Breast epithelium (tissue), 4 donors: ENCODE measurements at regions not wholly inside any gene's neighbourhood (a gene's known extent, or its start where the extent isn't known, plus 50 kb on each side); places are given as distances from the start of the nearest gene placed in this dataset.

Experiments
- DNase-seq, 2 donors: peaks; one replicate each; pipeline ENCODE4 v3.0.0-alpha.2; 2019; ENCODE audit warnings: low spot score in 2 of 2
- H3K27ac ChIP-seq, 2 donors: fragments of 200-600 bp; sonication (generic) in 1 of 2; one replicate each; pipeline ENCODE4 v1.5.1; 2016 to 2019; ENCODE audit warnings: mild to moderate bottlenecking in 1 of 2
- H3K27me3 ChIP-seq, 2 donors: fragments of 200-600 bp; sonication (generic) in 1 of 2; one replicate each; pipeline versions ENCODE4 v1.5.1 to v1.6.0; 2017 to 2019; ENCODE audit warnings: control low read depth in 1 of 2, mild to moderate bottlenecking in 1 of 2
- H3K36me3 ChIP-seq: fragments of 200-600 bp; one replicate; pipeline ENCODE4 v1.5.1; 2019
- H3K4me1 ChIP-seq, 2 donors: fragments of 200-600 bp; sonication (generic); one replicate each; pipeline ENCODE4 v1.5.1; 2016 to 2019; ENCODE audit warnings: control low read depth in 1 of 2
- H3K4me3 ChIP-seq, 3 donors: fragments of 200-600 bp; sonication (generic); 1 replicate in 2 of 3; 2 replicates in 1 of 3; pipeline ENCODE4 v1.5.1; 2016 to 2019; ENCODE audit warnings: mild to moderate bottlenecking in 3 of 3, moderate library complexity in 2 of 3
- H3K9me3 ChIP-seq, 2 donors: fragments of 200-600 bp; sonication (generic) in 1 of 2; one replicate each; pipeline ENCODE4 v1.5.1; 2016 to 2019; ENCODE audit warnings: control low read depth in 1 of 2
- CTCF ChIP-seq, 3 donors: fragments of 450-650 bp; IDR thresholded peaks; one replicate each; pipeline ENCODE4 v1.5.1; 2016 to 2017; ENCODE audit warnings: antibody characterized with exemption in 3 of 3, mild to moderate bottlenecking in 3 of 3, moderate library complexity in 3 of 3
- POLR2A ChIP-seq: fragments of 450-650 bp; IDR thresholded peaks from one replicate; pipeline ENCODE4 v1.6.1; 2016; ENCODE audit warnings: antibody characterized with exemption, mild to moderate bottlenecking, moderate library complexity
- POLR2AphosphoS5 ChIP-seq, 3 donors: sonication (generic); formaldehyde crosslinking; IDR thresholded peaks; one replicate each; pipeline ENCODE4 v1.6.1; 2017; ENCODE audit warnings: antibody characterized with exemption in 3 of 3
- intact Hi-C: fragments of 100-400 bp; cut with DNase I; formaldehyde crosslinking; loops from one replicate; pipeline ENCODE4 v1.15.1; 2023; ENCODE audit warnings: low total_unique reads

- intact Hi-C loops, result loop anchor here (5.0 kb wide), 1 partner anchor 783 kb away; no protein-coding TSS in a partner anchor
- H3K9me3 ChIP-seq, result peaks cover 10 to 14% of the 10 kb centered on the region in 2 donors
- peaks cover 0 to 3% of the 10 kb centered on the region in 2 donors for H3K27me3 ChIP-seq
- no peaks in the 10 kb centered on the region for H3K4me1 ChIP-seq
- no peak for DNase-seq
- no peak for TF ChIP-seq POLR2A
- no peak for TF ChIP-seq CTCF (IDR thresholded peaks at IDR 0.05)
- TF ChIP-seq POLR2AphosphoS5 (IDR thresholded peaks at IDR 0.05), result no peak
- no peaks in the 10 kb centered on the region for H3K36me3 ChIP-seq
- no peak overlapping the region for H3K4me3 ChIP-seq
- no peak overlapping the region for H3K27ac ChIP-seq
These were observed 608.1 kb downstream of the TYW1 start for GRCh38 chr7:67604461-67605386.

- H3K27ac ChIP-seq, result no peak overlapping the region
- H3K4me1 ChIP-seq, result no peaks in the 10 kb centered on the region
- TF ChIP-seq CTCF (IDR thresholded peaks at IDR 0.05) (no peak), POLR2A (no peak), POLR2AphosphoS5 (IDR thresholded peaks at IDR 0.05) (no peak)
- peaks cover 10 to 18% of the 10 kb centered on the region in 2 donors for H3K9me3 ChIP-seq
- intact Hi-C loops, result loop anchor here (5.0 kb wide), 1 partner anchor 778 kb away; no protein-coding TSS in a partner anchor
- H3K27me3 ChIP-seq, result no peaks in the 10 kb centered on the region
- DNase-seq, result no peak
- no peaks in the 10 kb centered on the region for H3K36me3 ChIP-seq
- no peak overlapping the region for H3K4me3 ChIP-seq
These were observed 612.2 kb downstream of the TYW1 start for GRCh38 chr7:67608806-67609205.

GRCh38 chr7:67610897-67611296, 614.3 kb downstream of the TYW1 start:
- peaks cover 0 to 6% of the 10 kb centered on the region in 2 donors for H3K9me3 ChIP-seq
- no peak overlapping the region for H3K27ac ChIP-seq
- TF ChIP-seq CTCF (IDR thresholded peaks at IDR 0.05), result no peak
- TF ChIP-seq POLR2AphosphoS5 (IDR thresholded peaks at IDR 0.05), result no peak
- no peak for TF ChIP-seq POLR2A
- no peaks in the 10 kb centered on the region for H3K27me3 ChIP-seq
- H3K4me1 ChIP-seq, result no peaks in the 10 kb centered on the region
- no peak for DNase-seq
- intact Hi-C loops, result loop anchor here (5.0 kb wide), 1 partner anchor 1706 kb away; no protein-coding TSS in a partner anchor
- no peak overlapping the region for H3K4me3 ChIP-seq
- no peaks in the 10 kb centered on the region for H3K36me3 ChIP-seq

GRCh38 chr7:67614843-67615242, 618.2 kb downstream of the TYW1 start:
- Histone ChIP-seq H3K9me3 (peaks cover 0 to 5% of the 10 kb centered on the region in 2 donors), H3K4me3 (no peak overlapping the region), H3K27ac (no peak overlapping the region), H3K27me3 (no peaks in the 10 kb centered on the region), H3K4me1 (no peaks in the 10 kb centered on the region), H3K36me3 (no peaks in the 10 kb centered on the region)
- DNase-seq, result no peak
- TF ChIP-seq CTCF (IDR thresholded peaks at IDR 0.05) (no peak), POLR2A (no peak), POLR2AphosphoS5 (IDR thresholded peaks at IDR 0.05) (no peak)
- intact Hi-C loops, result loop anchor here (5.0 kb wide), 1 partner anchor 1702 kb away; no protein-coding TSS in a partner anchor

GRCh38 chr7:67616517-67616916, 619.9 kb downstream of the TYW1 start:
- no peaks in the 10 kb centered on the region for H3K36me3 ChIP-seq
- TF ChIP-seq CTCF (IDR thresholded peaks at IDR 0.05) (no peak), POLR2A (no peak), POLR2AphosphoS5 (IDR thresholded peaks at IDR 0.05) (no peak)
- peaks cover 0 to 5% of the 10 kb centered on the region in 2 donors for H3K9me3 ChIP-seq

More at GRCh38 chr7:67616517-67616916, 619.9 kb downstream of the TYW1 start:
- no peak for DNase-seq
- intact Hi-C loops, result no loop called here
- Histone ChIP-seq H3K27ac (no peak overlapping the region), H3K27me3 (peaks cover 0 to 6% of the 10 kb centered on the region in 2 donors), H3K4me1 (no peaks in the 10 kb centered on the region), H3K4me3 (no peak overlapping the region)
